ENCODE measurements at regions not wholly inside any gene's neighbourhood (a gene's known extent, or its start where the extent isn't known, plus 50 kb on each side); places are given as distances from the start of the nearest gene placed in this dataset.

DNA sequence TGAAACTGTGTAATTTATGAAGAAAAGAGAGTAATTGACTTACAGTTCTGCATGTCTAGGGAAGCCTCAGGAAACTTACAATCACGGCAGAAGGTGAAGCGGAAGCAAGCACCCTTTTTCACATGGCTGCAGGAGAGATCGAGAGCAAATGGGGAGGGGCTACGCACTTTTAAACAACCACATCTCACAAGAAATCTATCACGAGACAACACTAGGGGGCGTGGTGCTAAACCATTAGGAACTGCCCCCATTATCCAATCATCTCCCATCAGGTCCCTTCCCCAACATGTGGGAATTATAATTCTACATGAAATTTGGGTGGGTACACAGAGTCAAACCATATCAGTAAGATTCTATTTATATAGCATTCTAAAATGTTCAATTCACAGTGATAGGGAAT is 114.8 kb upstream of the TRPC4 start:
- no peaks in the 10 kb centered on the region for H3K4me1 ChIP-seq (ENCODE audit: control insufficient read depth, insufficient read depth, low read length)
- no peaks in the 10 kb centered on the region for H3K9me1 ChIP-seq (ENCODE audit: insufficient read depth, low read length)
- H4K91ac ChIP-seq (ENCODE audit: insufficient read depth, low read depth, low read length): no peak overlapping the region
- DNase-seq (no peak), ATAC-seq (ENCODE audit: low read depth) (no peak)
- no peak overlapping the region for H3K56ac ChIP-seq (ENCODE audit: extremely low read depth, insufficient read depth, low read length)
- no TSS peak for BruUV-seq (replicated peaks)
- dilution Hi-C loops (cut with HindIII; ENCODE audit: low sequenced_read_pairs, unreplicated experiment): no loop called here
- H2AK5ac ChIP-seq (ENCODE audit: low read depth, low read length): no peak overlapping the region
- CTCF ChIA-PET: interaction anchor here (0.6 kb wide), 2 partner anchors 24 to 67 kb away, joined by 3 read pairs; no protein-coding TSS in a partner anchor
- no peak overlapping the region for H3K18ac ChIP-seq (ENCODE audit: low read depth, low read length)
- no peak overlapping the region for H3K23ac ChIP-seq (ENCODE audit: low read depth, low read length)
- no peaks in the 10 kb centered on the region for H4K20me1 ChIP-seq (ENCODE audit: insufficient read depth, low read length)
- no peaks in the 10 kb centered on the region for H3K36me3 ChIP-seq (ENCODE audit: control insufficient read depth, insufficient read depth, low read length)
- POLR2A ChIA-PET (ENCODE audit: unreplicated experiment): no interaction called here
- no peak overlapping the region for H2BK20ac ChIP-seq (ENCODE audit: low read depth, low read length)
- no peak overlapping the region for H3K4me3 ChIP-seq (ENCODE audit: insufficient read depth, low read depth, low read length)
- H3K9ac ChIP-seq (ENCODE audit: low read depth, low read length): no peak overlapping the region
- H3K27me3 ChIP-seq (ENCODE audit: control insufficient read depth, insufficient read depth, low read length): no peaks in the 10 kb centered on the region
- no peaks in the 10 kb centered on the region for H3K9me3 ChIP-seq (ENCODE audit: control insufficient read depth, insufficient read depth, low read length)
- no peak overlapping the region for H4K8ac ChIP-seq (ENCODE audit: low read depth in 2 of 2, low read length in 2 of 2)
- WGBS, 2 experiments (ENCODE audit: extremely low coverage in 2 of 2, insufficient read length in 1 of 2): no CpG with 5 or more reads among the region's 6 CpGs
- H2BK120ac ChIP-seq (ENCODE audit: low read depth, low read length): no peak overlapping the region
- no peak overlapping the region for H3K4ac ChIP-seq (ENCODE audit: low read depth, low read length)
- H2AFZ ChIP-seq (replicated peaks; ENCODE audit: low read length, poor library complexity): no peak overlapping the region
- H2BK15ac ChIP-seq (ENCODE audit: low read depth, low read length): no peak overlapping the region
- intact Hi-C loops (cut with micrococcal nuclease): no loop called here
- H4K5ac ChIP-seq (ENCODE audit: low read depth, low read length): no peak overlapping the region
- no peak for TF ChIP-seq RAD21 (IDR thresholded peaks at IDR 0.05; ENCODE audit: low read length)
- no peak for TF ChIP-seq RFX5 (IDR thresholded peaks at IDR 0.05; ENCODE audit: low read depth, low read length)
- no peak overlapping the region for H2AK9ac ChIP-seq (replicated peaks; ENCODE audit: low read depth, low read length, poor library complexity)
- H3K79me1 ChIP-seq (ENCODE audit: low read depth in 1 of 2, low read length in 2 of 2): no peaks in the 10 kb centered on the region
- in situ Hi-C loops (cut with MboI; ENCODE audit: low sequenced_read_pairs): no loop called here
- no peak overlapping the region for H3K4me2 ChIP-seq (ENCODE audit: low read depth, low read length)
- H3K14ac ChIP-seq (replicated peaks; ENCODE audit: low read depth, low read length): no peak overlapping the region
- H3K27ac ChIP-seq (ENCODE audit: insufficient read depth, low read length): no peak overlapping the region
- no peak overlapping the region for H2BK5ac ChIP-seq (ENCODE audit: low read depth, low read length, poor library complexity, severe bottlenecking)
